NCI-H2171 (cell line): ENCODE measurements at regions not wholly inside any gene's neighbourhood (a gene's known extent, or its start where the extent isn't known, plus 50 kb on each side); places are given as distances from the start of the nearest gene placed in this dataset.
A peak's percentile ranks its signal among the peaks of the same experiment; 100 is the strongest.

Source experiments
- DNase-seq: peaks from one replicate; lab custom pipeline; 2025; lab: John Stamatoyannopoulos, UW

- no peak for DNase-seq
Measured at GRCh38 chr11:119793335-119793984, 64.5 kb upstream of the NECTIN1 start.

- no peak for DNase-seq
Measured at GRCh38 chr11:119791701-119792151, 62.7 kb upstream of the NECTIN1 start.

GRCh38 chr11:119791047-119791446 lies 62.0 kb upstream of the NECTIN1 start:
- no peak for DNase-seq

GRCh38 chr11:119790476-119790875 lies 61.5 kb upstream of the NECTIN1 start:
- DNase-seq, result no peak

GRCh38 chr11:119789766-119790407 lies 60.9 kb upstream of the NECTIN1 start:
- no peak for DNase-seq

- no peak for DNase-seq
Measured at GRCh38 chr11:119788911-119789560, 60.0 kb upstream of the NECTIN1 start.

- DNase-seq, result no peak
Measured at GRCh38 chr11:119788096-119788883, 59.3 kb upstream of the NECTIN1 start.

GRCh38 chr11:119787074-119787461 lies 58.1 kb upstream of the NECTIN1 start:
- peak; percentile 46 for DNase-seq

GRCh38 chr11:119786431-119787073 lies 57.6 kb upstream of the NECTIN1 start:
- no peak for DNase-seq

- no peak for DNase-seq
Measured at GRCh38 chr11:119785131-119785530, 56.1 kb upstream of the NECTIN1 start.

- no peak for DNase-seq
Measured at GRCh38 chr11:119784421-119784820, 55.4 kb upstream of the NECTIN1 start.

GRCh38 chr11:119783466-119784400 lies 54.7 kb upstream of the NECTIN1 start:
- no peak for DNase-seq

- DNase-seq, result no peak
Measured at GRCh38 chr11:119782739-119783072, 53.7 kb upstream of the NECTIN1 start.

GRCh38 chr11:119782006-119782738 lies 53.2 kb upstream of the NECTIN1 start:
- no peak for DNase-seq

GRCh38 chr11:119780222-119780953 lies 51.4 kb upstream of the NECTIN1 start:
- DNase-seq, result no peak

GRCh38 chr11:119779195-119780071 lies 50.4 kb upstream of the NECTIN1 start:
- DNase-seq, result no peak
